ENCODE measurements at regions not wholly inside any gene's neighbourhood (a gene's known extent, or its start where the extent isn't known, plus 50 kb on each side); places are given as distances from the start of the nearest gene placed in this dataset.

DNA sequence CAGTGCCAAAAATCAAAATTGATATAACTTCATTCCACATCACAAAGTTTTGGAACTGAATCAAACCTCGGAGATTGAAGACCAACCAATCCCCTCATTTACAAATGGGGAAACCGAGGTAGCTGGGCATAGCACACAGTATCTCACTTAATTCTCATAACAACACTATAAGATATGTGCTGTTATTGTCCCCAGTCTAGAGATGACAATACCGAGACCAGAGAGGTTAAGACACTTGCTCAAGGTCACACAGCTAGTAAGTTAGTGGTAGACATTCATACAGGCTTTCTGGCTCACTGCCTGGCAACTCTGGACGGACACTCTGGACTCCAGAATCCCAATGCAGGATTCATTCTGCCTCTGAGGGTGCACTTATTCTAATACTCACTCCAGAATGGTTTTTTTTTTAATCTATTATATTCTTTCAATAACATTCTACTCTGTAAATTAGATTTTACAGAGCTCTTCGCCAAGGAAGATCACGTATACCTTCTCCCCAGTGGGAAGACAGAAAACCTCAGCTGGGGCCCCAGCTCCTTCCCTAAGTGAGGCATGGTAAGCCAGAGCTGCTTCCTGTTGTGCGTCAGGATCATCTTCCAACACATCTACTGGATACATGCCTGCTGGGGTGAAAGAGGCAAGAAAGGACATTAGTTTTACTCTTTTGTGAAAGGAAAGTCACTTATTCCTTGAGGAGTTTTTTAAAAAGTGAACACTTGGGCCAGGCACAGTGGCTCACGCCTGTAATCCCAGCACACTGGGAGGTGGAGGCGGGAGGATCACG, 128.4 kb upstream of the IGF1R start:
- no peak overlapping the region for H3K27ac Mint-ChIP-seq
- no peaks in the 10 kb centered on the region for H3K4me1 Mint-ChIP-seq (ENCODE audit: low read depth)
- H3K4me3 Mint-ChIP-seq: no peak overlapping the region
- peaks cover 2% of the 10 kb centered on the region for H3K27me3 Mint-ChIP-seq
- H3K9me3 Mint-ChIP-seq: no peaks in the 10 kb centered on the region
- H3K36me3 Mint-ChIP-seq (ENCODE audit: low read depth): no peaks in the 10 kb centered on the region

DNA sequence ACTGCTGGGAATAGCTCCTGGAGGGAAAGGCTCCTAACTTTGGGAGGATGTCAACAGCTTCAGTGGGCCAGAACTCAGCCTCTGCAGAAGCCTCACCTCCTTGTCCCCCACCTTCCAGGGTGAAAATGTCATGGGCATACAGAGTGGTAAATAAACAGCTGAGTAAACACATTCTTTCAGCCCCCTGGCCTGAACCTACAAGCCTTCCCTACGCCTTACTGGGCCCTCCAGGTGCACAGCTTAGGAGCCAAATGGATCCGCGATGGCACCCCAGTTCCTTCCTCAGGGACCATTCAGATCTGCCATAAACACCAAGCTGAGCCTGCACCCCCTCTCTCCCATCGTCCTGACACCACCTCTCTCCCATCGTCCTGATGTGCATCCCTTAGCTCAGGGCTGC, 126.2 kb upstream of the IGF1R start:
- H3K4me1 Mint-ChIP-seq (ENCODE audit: low read depth): no peaks in the 10 kb centered on the region
- no peaks in the 10 kb centered on the region for H3K9me3 Mint-ChIP-seq
- peaks cover 8% of the 10 kb centered on the region for H3K27me3 Mint-ChIP-seq
- H3K4me3 Mint-ChIP-seq: no peak overlapping the region
- H3K27ac Mint-ChIP-seq: no peak overlapping the region
- no peaks in the 10 kb centered on the region for H3K36me3 Mint-ChIP-seq (ENCODE audit: low read depth)

DNA sequence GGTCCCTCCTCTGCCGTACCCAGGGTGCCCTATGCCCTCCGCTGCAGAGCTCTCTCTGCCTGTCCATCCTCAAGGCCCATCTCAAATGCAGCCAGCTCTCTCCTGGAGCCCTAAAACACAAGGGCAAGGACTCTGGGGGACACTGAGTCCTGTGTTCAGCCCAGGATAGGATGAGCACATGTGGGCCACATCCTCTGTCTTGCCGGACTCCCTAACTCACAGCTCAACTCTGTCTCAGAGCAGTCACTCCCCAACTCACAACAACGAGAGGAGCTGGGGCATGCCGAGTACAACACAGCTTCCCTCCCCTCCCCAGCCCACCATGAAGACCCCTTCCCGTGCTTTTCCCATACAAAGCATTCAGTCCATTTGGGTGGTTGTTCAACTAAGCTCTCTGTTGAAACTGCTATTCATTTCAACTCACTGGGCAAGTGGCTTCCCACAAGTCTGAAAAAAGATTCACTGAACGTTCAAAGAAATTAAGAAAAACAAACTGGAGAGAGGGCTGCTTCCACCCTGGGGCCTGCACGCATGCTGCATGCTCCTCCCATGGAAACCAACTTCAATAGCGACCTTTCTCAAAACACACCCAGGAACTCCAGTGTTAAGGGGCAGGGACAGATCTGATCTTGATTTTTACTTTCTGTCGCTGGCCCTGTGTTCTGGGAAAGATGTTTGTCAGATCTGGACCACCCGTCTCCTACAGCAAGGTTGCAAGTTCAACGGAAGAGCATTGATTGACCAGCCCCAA, 124.3 kb upstream of the IGF1R start:
- no peaks in the 10 kb centered on the region for H3K9me3 Mint-ChIP-seq
- no peaks in the 10 kb centered on the region for H3K36me3 Mint-ChIP-seq (ENCODE audit: low read depth)
- no peak overlapping the region for H3K27ac Mint-ChIP-seq
- peaks cover 7% of the 10 kb centered on the region for H3K27me3 Mint-ChIP-seq
- no peaks in the 10 kb centered on the region for H3K4me1 Mint-ChIP-seq (ENCODE audit: low read depth)
- H3K4me3 Mint-ChIP-seq: no peak overlapping the region

DNA sequence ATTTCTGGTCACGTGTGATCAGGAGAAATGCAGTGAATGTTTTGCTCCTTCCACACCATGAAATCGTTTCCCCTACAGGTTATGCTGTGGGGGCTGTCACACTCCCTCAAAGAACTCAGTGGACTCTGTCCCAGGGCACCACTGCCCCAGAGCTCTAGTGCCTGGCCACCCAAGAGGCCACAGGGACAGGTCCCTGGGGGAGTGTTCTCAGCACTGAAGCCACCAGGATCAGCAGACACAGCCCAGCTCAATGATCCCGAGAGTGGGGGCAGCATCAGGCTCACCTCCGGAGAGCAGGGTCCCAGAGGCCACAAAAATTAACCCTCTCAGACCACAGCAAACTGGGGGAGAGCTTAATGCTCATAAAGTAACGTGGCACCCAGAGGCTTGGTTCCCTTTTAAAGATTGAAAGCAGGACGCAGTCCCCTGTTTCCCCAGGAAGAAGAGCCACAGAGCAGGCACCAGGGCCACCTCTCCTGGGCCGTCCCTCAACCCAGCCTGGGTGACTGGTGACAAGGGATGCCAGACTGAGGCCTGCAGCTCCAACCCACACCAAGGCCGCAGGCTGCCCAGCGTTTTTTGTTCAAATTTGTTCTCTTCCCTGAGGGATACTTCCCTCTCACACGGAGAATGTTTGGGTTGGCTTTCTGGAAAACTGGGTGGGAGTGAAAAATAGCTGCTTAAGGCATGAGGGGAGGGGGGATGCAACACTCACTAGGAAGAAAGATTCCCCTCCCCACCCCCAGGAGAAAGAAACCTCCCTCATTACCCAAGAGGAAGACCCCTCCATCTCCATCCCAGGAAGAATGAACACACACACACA, 123.3 kb upstream of the IGF1R start:
- Mint-ChIP-seq H3K9me3 (no peaks in the 10 kb centered on the region), H3K27me3 (peaks cover 14% of the 10 kb centered on the region), H3K27ac (no peak overlapping the region), H3K36me3 (ENCODE audit: low read depth) (no peaks in the 10 kb centered on the region), H3K4me1 (ENCODE audit: low read depth) (no peaks in the 10 kb centered on the region), H3K4me3 (no peak overlapping the region)

DNA sequence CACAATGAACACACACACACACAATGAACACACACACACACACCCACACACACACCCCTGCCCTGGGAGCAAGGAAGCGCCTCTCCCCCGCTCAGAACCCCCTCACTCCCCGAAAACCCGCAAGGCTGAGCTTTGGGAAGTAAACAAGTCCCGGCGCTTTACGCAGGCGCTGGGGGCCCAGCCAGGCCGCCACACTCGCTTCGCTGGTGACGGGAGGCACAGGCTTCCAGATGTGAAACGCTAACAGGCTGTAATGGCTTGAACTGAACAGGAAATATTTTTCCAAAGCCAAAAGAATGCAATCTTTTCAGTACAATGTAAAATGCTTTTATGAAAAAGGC, 122.7 kb upstream of the IGF1R start:
- H3K4me3 Mint-ChIP-seq: no peak overlapping the region
- H3K4me1 Mint-ChIP-seq (ENCODE audit: low read depth): no peaks in the 10 kb centered on the region
- H3K9me3 Mint-ChIP-seq: no peaks in the 10 kb centered on the region
- H3K27ac Mint-ChIP-seq: no peak overlapping the region
- no peaks in the 10 kb centered on the region for H3K36me3 Mint-ChIP-seq (ENCODE audit: low read depth)
- peaks cover 14% of the 10 kb centered on the region for H3K27me3 Mint-ChIP-seq

DNA sequence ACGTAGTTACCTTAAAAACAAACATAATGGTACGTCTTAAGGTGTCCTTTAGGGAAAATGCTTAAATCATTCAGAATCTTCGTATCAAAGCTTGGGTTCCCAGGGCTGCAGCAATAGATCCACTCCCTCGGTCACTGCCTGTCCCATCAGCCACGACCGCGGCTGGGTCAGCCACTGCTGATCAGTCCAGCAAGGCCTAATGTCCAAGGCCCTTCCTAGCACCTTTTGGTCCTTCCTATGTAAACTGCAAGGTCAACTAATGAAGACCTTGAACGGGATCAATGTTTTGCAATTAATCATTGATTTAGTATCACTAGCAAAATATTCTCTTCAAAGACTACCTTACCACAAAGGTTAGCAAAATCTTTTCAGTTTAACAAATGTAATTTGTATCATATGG, 122.2 kb upstream of the IGF1R start:
- Mint-ChIP-seq H3K27ac (no peak overlapping the region), H3K27me3 (peaks cover 17% of the 10 kb centered on the region), H3K4me1 (ENCODE audit: low read depth) (no peaks in the 10 kb centered on the region), H3K36me3 (ENCODE audit: low read depth) (no peaks in the 10 kb centered on the region), H3K4me3 (no peak overlapping the region), H3K9me3 (no peaks in the 10 kb centered on the region)

DNA sequence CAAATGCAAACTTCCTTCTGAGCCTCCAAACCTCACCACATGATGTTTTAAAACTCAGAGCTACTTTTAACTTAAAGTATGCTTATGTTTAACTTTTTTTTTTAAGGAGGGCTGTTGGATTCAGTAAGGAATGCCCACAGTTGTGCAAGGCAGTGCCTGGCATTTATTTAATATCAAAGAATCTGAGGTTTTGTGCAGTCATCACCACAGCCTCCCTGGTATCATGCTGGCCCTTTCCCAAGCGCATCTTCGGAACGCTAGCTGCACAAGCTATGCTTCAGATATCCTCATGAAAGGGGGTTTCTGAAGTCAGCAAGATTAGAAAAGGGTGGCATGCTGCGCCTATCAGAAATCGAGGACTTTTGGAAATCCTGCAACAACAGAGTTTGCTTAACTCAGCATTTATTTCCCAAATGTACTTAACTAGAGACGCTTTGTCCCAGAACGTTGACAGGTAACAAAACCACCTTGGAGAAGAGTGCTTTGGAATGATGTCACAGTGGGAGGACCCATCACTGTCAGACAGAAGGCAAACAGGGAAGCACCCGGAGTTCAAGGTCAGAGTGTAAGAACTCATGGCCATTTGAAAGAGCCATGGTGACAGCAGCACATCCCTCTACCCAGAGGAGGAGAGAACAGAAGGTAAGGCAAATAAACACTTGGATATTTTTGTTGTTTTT, 120.2 kb upstream of the IGF1R start:
- Mint-ChIP-seq H3K4me3 (no peak overlapping the region), H3K36me3 (ENCODE audit: low read depth) (no peaks in the 10 kb centered on the region), H3K9me3 (no peaks in the 10 kb centered on the region), H3K4me1 (ENCODE audit: low read depth) (no peaks in the 10 kb centered on the region), H3K27ac (no peak overlapping the region), H3K27me3 (peaks cover 24% of the 10 kb centered on the region)

DNA sequence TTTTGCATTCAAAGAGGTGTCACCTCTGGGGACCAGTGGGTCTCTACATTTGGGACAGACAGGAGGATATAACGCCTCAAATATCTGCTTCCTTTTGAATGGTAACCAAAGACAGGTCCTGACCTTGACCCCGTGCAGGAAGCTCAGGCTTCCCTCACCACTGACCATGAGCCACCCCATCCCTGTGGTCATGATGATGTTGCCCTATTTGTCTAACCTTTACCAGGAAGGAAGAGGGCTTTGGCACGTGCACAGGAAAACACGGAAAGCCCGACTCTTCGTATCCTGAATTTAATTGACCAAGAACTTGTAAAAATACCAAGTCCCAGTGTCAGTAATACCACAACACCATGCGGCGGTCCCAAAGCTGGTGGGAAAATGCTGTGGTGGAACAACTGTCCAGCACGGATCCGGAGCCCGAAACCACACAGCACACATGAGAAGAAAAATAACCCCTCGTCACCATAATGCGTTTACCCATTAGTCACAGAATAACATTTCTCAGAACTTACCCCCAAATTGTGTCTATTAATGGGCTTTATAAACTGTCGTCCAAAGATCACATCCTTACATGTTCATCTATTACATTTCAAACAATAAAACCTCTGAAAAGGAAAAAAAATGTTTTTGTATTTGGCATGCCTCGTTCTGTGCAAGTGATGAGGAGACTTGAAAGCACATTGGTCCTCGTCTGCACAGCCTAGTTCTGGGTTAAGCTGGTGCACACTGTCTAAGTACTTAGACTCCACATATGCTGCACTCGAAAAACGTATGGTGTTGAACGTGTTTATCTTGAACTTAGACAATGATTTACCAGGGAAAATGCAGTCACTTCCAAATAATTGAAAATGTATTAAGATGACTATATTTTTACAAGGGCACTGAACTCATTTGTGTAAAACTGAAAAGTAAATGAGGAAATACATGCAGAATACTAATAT, 118.9 kb upstream of the IGF1R start:
- Mint-ChIP-seq H3K36me3 (ENCODE audit: low read depth) (no peaks in the 10 kb centered on the region), H3K9me3 (no peaks in the 10 kb centered on the region), H3K4me3 (no peak overlapping the region), H3K27me3 (peaks cover 35% of the 10 kb centered on the region), H3K4me1 (ENCODE audit: low read depth) (no peaks in the 10 kb centered on the region), H3K27ac (no peak overlapping the region)

DNA sequence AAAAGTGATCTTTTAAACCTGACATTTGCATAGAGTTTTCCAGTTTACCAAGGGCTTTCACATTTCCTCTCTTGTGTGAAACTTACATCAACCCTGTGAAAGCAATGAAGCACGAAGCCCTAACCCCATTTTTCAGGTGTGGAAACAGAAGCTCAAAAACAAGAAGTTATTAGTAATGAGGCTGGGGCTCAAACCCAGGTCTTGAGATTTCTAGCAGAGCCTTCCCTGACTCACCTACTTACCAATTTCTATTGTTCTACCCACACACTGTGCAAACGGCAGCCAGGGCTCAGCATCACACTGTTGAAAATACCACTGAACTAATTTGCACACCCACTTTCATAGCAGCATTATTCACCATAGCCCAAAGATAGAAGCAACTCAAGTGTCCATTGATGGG, 117.8 kb upstream of the IGF1R start:
- Mint-ChIP-seq H3K4me3 (no peak overlapping the region), H3K9me3 (no peaks in the 10 kb centered on the region), H3K36me3 (ENCODE audit: low read depth) (no peaks in the 10 kb centered on the region), H3K27ac (no peak overlapping the region), H3K4me1 (ENCODE audit: low read depth) (no peaks in the 10 kb centered on the region), H3K27me3 (peaks cover 37% of the 10 kb centered on the region)

DNA sequence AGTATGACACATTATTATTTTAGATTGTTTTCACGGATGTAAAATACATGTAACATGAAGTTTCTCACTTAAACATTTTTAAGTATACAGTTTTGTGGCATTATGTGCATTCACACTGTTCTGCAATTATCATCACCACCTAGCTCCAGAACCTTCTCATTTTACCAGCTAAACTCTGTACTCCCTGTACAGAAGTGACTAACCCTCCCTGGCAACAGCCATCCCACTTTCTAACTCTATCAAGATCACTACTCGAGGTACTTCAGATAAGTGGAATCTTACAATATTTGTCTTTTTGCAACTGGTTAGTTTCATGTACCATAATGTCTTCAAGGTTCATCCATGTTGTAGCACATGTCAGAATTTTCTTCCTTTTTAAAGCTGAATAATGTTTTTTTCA, 116.3 kb upstream of the IGF1R start:
- Mint-ChIP-seq H3K36me3 (ENCODE audit: low read depth) (no peaks in the 10 kb centered on the region), H3K4me3 (no peak overlapping the region), H3K27ac (no peak overlapping the region), H3K4me1 (ENCODE audit: low read depth) (no peaks in the 10 kb centered on the region), H3K9me3 (no peaks in the 10 kb centered on the region), H3K27me3 (peaks cover 37% of the 10 kb centered on the region)

DNA sequence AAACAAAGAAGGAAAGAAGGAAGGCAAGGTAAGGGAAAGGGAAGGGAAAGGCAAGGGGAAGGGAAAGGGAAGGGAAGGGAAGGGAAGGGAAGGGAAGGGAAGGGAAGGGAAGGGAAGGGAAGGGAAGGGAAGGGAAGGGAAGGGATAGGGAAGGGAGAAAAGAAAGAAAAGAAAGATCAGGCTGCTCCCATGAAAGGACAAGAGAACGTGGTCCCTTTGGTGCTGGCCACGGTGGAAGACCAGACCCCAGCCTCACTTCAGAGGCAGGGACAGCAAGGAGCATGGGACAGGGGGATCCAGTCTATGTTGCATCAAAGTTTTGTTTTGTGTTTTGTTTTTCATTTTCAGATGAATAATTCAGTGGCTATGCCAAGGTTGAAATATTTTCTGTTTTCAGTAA, 111.4 kb upstream of the IGF1R start:
- Mint-ChIP-seq H3K36me3 (ENCODE audit: low read depth) (no peaks in the 10 kb centered on the region), H3K9me3 (no peaks in the 10 kb centered on the region), H3K27ac (peak overlapping the region; percentile 63), H3K4me1 (ENCODE audit: low read depth) (no peaks in the 10 kb centered on the region), H3K4me3 (no peak overlapping the region), H3K27me3 (peaks cover 28% of the 10 kb centered on the region)

DNA sequence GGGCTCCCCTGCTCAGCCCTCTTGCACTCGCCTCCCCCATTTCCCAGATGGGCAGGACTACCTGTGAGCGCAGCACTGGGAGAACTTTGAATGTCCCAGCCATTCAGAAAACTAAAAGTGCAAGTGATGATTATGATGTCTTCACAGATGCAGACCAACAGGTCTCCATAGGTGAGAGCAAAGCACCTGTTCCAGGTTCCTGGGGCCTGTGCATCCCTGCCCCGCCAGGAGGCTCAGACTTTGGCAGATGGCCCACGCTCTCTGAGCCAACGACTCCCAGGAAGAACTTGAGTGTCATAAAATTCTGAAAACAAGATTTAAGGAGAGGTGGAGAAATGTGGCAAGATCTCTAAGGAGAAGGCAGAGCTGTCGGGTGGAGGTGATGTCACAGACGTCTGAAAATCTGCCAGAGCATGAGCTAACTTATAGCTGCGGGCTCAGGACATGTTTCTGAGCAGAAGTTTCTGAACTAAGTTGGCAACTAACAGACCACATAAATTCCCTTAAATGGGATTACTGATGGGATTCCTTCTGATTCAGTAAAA, 110.8 kb upstream of the IGF1R start:
- Mint-ChIP-seq H3K27me3 (peaks cover 28% of the 10 kb centered on the region), H3K27ac (no peak overlapping the region), H3K9me3 (no peaks in the 10 kb centered on the region), H3K4me1 (ENCODE audit: low read depth) (no peaks in the 10 kb centered on the region), H3K4me3 (no peak overlapping the region), H3K36me3 (ENCODE audit: low read depth) (no peaks in the 10 kb centered on the region)

DNA sequence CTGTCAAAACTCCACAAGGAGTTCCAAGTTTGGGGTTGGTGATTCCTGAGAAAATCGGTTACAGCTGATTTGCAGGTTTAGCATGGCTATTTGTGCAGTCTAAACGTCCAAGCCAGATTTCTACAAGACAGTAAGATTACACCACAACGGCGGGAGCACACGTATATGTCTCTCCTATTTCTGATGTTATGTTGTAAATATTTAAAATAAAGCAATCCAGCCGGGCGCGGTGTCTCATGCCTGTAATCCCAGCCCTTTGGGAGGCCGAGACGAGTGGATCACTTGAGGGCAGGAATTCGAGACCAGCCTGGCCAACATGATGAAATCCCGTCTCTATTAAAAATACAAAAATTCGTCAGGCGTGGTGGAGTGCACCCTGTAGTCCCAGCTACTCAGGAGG, 106.8 kb upstream of the IGF1R start:
- no peaks in the 10 kb centered on the region for H3K36me3 Mint-ChIP-seq (ENCODE audit: low read depth)
- H3K27ac Mint-ChIP-seq: no peak overlapping the region
- H3K4me1 Mint-ChIP-seq (ENCODE audit: low read depth): no peaks in the 10 kb centered on the region
- H3K27me3 Mint-ChIP-seq: peaks cover 28% of the 10 kb centered on the region
- no peak overlapping the region for H3K4me3 Mint-ChIP-seq
- no peaks in the 10 kb centered on the region for H3K9me3 Mint-ChIP-seq

DNA sequence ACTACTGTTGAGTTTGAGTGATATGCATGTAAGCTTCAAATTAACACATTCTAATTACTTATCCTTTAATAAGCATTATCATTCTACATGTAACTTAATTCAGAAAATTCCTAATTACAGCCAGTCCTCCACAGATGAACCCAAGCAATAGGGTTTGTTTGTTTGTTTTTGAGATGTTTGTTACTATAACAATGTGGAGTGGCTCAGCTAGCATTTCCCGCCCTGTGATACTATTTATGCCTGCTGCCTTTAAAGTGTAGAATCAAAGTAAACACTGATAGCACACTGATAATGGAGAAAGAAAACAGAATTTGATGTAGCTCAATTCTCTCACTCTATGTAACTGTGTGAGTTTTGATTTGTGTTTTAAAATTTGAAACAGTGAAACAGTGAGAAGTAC, 105.1 kb upstream of the IGF1R start:
- H3K36me3 Mint-ChIP-seq (ENCODE audit: low read depth): no peaks in the 10 kb centered on the region
- H3K9me3 Mint-ChIP-seq: no peaks in the 10 kb centered on the region
- H3K27ac Mint-ChIP-seq: no peak overlapping the region
- peaks cover 15% of the 10 kb centered on the region for H3K4me1 Mint-ChIP-seq (ENCODE audit: low read depth)
- peaks cover 45% of the 10 kb centered on the region for H3K27me3 Mint-ChIP-seq
- no peak overlapping the region for H3K4me3 Mint-ChIP-seq
